HG03442 (cell line): ENCODE measurements at regions not wholly inside any gene's neighbourhood (a gene's known extent, or its start where the extent isn't known, plus 50 kb on each side); places are given as distances from the start of the nearest gene placed in this dataset.

ENCODE experiments used
- ATAC-seq: cut with Tn5 transposase; IDR thresholded peaks from one replicate; pipeline ENCODE4 v1.9.1; 2021; ENCODE audit warnings: mild to moderate bottlenecking, moderate library complexity; ENCODE audit not compliant: unreplicated experiment

- ATAC-seq, result no peak
Measured at GRCh38 chr3:148335612-148336011, 362.1 kb upstream of the AGTR1 start.

- no peak for ATAC-seq
Measured at GRCh38 chr3:148343416-148343815, 354.3 kb upstream of the AGTR1 start.

DNA sequence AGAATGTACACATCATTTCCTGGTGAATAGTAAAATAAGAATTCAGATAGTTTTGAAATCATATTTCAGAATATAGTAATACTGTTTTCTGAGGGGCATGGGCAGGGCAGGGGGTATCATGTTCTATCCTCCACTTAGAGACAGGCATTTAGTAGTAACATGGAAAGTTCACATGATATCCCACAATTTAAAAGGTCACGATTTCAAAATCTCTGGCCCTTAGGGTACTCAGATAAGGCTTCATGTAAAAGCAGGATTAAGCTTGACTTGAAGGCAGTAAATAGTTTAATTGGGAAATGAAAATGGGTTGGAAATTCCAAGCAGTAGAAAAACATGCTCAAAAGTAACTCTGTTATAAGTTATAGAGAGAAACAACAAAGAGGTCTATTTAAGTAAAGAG lies 353.2 kb upstream of the AGTR1 start:
- no peak for ATAC-seq

- no peak for ATAC-seq
Measured at GRCh38 chr3:148360051-148360450, 337.7 kb upstream of the AGTR1 start.

- peak; percentile 57 for ATAC-seq
Measured at GRCh38 chr3:148366743-148367410, 330.8 kb upstream of the AGTR1 start.

DNA sequence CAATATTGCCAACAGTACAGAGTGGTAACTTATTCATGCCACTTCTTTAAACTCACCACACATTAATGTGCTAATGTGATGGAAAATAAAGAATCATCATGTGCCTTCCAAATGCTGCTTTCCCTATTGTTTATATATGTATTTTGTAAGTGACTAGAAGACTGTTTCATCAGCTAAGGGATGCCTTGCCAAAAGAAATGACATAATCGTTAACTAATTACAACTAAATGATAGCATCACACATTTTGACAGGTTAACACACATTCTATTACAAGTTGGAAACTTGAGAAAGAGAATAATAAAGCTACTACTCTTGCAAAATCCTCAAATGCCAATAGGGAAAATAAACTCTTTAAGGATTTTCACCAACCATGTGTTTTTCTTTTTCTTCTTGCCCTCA lies 329.9 kb upstream of the AGTR1 start:
- ATAC-seq, result no peak

DNA sequence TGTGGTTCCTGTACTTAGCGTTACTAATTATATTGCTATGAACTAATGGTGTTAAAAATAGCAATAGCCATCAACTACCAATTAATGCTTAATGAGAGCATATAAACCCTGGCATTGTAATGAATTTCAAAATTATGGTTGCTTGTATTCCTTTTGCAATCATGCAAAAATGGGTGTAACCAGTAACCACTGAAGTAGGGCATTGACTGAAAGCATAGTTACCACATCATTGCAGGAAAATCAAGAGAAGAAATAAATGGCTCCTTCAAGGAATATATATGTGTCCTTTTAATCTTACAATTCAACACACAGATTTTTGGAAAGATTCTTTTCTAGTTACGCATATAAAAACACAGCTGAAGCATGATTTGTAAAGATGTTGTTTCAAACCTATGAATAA lies 328.3 kb upstream of the AGTR1 start:
- ATAC-seq, result no peak

DNA sequence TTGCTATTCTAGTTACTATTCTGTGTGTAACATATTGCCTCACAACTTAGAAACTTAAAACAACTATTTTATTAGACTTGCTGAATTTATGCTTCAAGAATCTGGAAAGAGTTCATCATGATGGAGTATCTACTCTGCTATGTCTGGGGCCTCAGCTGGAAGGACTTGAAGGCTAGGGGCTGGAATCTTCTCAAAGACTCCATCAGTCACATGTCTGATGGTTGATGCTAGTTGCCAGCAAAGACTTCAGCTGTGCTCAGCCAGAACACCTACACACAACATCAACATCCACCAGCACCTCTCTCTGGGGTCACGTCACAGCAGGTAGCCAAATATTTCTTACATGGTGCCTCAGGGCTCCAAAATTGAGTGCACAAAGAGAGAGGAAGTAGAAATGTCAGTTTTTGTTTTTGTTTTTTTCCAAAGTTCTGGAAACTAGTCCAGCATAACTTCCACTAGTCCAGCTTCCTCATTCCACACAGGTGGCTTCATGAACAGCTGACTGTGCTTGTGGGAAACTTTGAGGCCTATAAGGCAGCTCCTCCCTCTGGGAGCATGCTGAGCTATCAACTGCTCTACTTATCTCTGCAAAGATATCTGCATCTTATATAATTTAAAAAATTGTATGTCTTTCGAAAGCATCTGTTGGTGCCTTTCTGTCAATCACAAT lies 325.4 kb upstream of the AGTR1 start:
- no peak for ATAC-seq

DNA sequence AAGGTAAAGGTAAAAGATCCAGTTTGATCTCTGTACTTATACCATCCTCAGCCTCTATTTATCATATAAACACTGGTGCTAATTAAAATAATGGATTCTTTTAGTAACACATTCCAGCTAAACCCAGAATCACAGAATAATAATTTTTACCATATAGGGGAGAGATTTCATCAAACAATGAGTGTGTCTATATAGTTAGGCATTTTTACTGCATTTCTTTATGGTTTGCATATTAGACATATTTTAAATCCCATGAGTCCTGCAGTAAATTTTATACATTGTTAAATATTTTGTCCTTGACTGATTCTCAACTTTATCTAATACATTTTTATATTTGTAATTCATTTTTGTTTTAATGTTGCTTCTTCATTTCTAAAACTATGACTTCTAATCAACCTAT lies 323.7 kb upstream of the AGTR1 start:
- ATAC-seq, result no peak

DNA sequence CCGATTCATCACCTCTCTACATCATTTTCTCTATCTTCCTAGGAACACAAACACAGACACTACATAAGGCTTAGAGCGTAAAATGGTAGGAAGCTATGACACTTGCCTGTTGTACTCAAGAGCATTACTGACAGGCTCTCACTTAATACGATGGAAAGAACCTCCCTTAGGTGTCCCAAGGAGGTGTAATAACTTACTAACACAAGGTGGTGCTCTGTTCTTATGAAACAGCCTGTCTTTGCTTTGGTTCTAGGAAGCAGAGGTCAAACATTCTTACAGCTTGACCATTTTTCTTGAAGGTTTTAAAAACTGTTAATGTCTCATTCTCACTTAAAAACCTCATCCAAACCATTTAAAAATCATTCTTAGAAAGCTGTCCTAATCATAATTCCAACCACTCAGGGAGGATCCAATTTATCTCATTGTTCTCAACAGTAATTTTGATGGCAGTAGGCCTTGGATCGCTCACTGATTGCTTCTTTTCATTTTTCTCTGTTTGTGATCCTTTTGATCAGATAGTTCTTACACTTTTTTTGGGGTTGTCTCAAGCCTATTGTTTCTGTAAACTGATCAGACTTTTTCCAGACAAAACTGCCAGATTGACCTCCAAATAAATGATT lies 317.8 kb upstream of the AGTR1 start:
- peak; percentile 96 for ATAC-seq

GRCh38 chr3:148381051-148381450 lies 316.7 kb upstream of the AGTR1 start:
- ATAC-seq, result no peak

DNA sequence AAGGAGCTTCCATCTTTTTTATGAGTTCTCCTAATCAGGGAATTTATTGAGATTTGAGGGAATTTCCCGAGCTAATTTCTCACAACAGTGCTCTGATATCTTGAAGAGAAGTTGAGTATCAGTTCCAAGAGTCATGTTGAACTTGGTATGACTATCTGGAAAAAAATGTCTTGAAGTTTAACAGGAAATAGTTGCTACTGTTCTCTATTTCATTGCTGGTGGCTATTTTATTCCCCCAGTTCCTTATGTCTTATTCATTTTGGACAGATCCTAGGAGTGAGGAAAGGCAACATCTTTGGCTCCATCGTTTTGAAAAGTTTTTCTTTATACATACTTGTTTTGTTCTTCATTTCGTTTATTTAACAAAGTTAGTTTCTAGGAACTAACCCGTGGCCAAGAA lies 307.8 kb upstream of the AGTR1 start:
- no peak for ATAC-seq

DNA sequence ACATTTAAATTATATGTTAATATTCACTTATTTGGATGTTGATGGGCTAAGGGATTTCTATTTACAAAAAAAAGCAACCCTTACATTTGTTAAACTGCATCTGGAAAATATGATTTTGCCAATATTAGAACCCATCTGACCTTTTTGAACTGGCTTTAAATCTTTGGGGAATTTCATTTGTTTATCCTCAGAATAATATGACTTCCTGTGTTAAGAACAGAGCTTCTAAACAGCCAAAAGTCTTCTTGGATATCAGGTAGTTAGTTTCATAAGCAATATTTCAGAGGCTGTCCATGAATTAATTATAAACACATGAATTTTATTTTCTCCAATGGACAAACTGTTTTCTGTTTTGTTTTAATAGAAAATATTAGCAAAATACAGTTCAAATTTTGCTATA lies 301.9 kb upstream of the AGTR1 start:
- no peak for ATAC-seq

DNA sequence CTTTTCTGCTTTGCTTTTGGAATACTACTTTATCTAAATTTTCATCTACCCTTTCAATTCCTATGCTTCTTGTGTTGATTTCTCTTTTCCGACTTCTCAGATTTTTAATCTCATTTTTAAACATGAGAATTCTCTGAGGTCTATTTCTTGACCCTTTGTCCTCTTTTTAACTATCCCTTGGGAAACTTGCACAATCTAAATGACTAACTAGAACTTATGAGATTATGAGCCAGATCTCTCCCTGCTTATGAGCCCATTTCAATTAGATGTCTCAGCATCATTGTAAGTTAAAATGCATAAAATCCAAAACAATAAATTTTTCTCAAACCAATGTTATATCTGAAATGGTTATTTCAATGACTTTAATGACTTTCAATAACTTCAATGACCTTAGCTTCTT lies 296.9 kb upstream of the AGTR1 start:
- no peak for ATAC-seq

- ATAC-seq, result no peak
Measured at GRCh38 chr3:148408667-148409066, 289.0 kb upstream of the AGTR1 start.

DNA sequence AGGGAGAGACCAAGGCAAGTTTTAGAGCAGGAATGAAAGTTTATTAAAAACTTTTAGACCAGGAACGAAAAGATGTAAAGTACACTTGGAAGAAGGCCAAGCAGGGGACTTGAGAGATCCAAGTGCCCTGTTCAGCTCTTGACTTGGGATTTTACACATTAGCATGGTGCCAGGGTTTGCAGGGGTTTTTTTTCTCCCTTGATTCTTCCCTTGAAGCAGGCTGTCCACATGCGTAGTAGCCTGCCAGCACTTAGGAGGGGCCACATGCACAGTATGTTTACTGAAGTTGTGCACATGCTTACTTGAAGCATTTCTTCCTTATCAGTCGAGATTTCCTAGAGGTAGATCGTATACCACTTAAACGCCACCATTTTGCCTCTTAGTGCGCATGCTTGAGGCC lies 277.5 kb upstream of the AGTR1 start:
- no peak for ATAC-seq

DNA sequence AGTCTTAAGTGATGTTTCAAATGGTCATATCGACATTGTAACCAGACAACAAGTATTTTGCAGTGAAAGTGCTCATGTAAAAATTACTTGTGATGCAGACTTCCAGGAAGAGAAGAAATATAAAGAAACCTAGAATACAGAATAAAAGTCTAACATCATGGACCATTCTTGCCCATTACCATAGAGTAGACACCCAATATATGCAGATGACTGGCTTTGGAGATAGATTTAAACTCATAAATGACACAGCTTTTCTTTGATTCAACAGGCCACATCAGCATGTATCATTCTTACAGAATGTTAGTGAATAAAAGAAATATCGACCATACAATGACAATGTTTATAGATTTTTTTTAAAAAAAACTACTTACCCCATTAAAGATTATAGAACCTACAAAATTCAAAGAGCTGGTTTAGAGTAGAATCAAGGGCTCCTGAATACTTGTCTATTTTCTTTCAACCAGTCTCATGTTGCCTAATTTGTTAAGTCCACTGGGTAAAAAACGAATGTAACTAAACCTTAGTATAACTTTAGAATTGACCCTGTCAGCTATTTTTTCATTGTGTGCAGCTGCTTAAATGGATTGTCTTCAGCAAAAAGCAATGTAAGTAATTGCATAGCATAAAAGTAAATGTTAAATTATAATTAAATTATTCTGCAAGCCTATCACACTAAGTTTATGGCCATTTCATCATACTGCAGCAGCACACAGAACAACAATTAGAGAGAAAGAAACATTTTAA lies 268.7 kb upstream of the AGTR1 start:
- no peak for ATAC-seq

DNA sequence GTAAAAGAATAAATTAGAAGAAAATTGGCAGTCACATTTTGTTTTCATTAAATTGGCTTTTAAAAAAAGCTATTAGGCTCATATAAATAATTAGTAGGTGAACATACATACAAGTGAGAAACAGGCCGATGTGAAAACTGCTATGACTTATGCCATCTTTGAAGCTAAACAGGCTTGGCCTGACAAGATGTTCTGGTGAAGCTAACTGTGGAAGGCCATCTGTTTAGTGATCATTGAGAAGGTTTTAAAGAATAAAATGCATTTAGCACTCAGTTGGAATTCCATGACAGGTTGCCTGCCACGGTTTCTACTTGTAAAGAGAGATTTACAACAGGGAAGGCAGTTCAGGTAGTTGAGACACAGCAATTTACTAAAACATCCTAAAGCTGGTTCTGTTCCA lies 264.0 kb upstream of the AGTR1 start:
- no peak for ATAC-seq

- no peak for ATAC-seq
Measured at GRCh38 chr3:148435534-148435933, 262.2 kb upstream of the AGTR1 start.

DNA sequence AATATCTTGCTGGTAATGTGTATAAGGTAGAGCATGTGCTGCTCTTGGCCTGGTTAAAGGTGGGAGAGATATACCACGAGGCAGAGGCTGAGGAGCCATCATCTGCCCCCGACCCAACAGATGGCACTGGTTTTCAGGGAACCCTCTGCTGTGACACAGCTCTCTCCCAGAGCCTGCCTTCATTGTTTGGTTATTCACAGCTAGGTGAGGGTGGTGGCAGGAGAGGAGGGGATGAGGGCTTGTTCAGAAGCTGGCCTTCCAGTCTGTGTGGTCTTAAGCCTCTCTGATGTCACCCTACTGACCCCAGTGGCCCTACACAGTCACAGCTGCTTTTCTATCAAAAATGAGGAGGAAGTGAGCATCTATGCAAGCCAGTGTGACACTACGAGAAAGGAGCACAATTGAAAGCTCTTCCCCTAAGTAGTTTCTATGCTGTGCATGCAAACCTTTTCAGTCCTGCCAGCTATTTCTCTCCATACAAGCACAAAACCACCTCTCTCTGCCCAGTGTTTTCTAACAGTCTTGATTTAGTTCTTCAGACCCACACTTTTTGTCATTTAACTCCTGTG lies 258.4 kb upstream of the AGTR1 start:
- peak; percentile 68 for ATAC-seq

- no peak for ATAC-seq
Measured at GRCh38 chr3:148441191-148441590, 256.5 kb upstream of the AGTR1 start.
